A673 (cell line): ENCODE measurements at regions not wholly inside any gene's neighbourhood (a gene's known extent, or its start where the extent isn't known, plus 50 kb on each side); places are given as distances from the start of the nearest gene placed in this dataset.

Experiments used
- CTCF ChIP-seq: fragments of 300-800, 200-600 bp; sonication (generic); conservative IDR thresholded peaks from 2 replicates; pipeline ENCODE4 v1.5.1; 2017; ENCODE audit warnings: low read depth, mild to moderate bottlenecking, antibody characterized with exemption, low read length, moderate library complexity, mixed read lengths
- EZH2 ChIP-seq: fragments of 200-600 bp; sonication (generic); IDR thresholded peaks from 2 replicates; pipeline ENCODE4 v1.6.1; 2017; ENCODE audit warnings: borderline replicate concordance, low read depth, mild to moderate bottlenecking, mixed read lengths, antibody characterized with exemption, low read length; ENCODE audit not compliant: poor library complexity, severe bottlenecking

- TF ChIP-seq CTCF (no peak), EZH2 (no peak)
Observed at GRCh38 chr6:102438171-102438570, 1044.7 kb downstream of the GRIK2 start.
